ENCODE measurements at regions not wholly inside any gene's neighbourhood (a gene's known extent, or its start where the extent isn't known, plus 50 kb on each side); places are given as distances from the start of the nearest gene placed in this dataset.

- H3K9me3 Mint-ChIP-seq = no peaks in the 10 kb centered on the region
- no peak overlapping the region for H3K27ac ChIP-seq
- H3K36me3 Mint-ChIP-seq = no peaks in the 10 kb centered on the region
- no peaks in the 10 kb centered on the region for H3F3A ChIP-seq (ENCODE audit: low read depth)
- H3K4me1 Mint-ChIP-seq = peaks cover 10% of the 10 kb centered on the region
- no peak overlapping the region for H2AFZ ChIP-seq (replicated peaks)
- H3K9ac ChIP-seq = no peak overlapping the region
- no peak overlapping the region for H3K4me3 ChIP-seq
- no peaks in the 10 kb centered on the region for H3K4me1 ChIP-seq
- peaks cover 16% of the 10 kb centered on the region for H3K27me3 Mint-ChIP-seq (ENCODE audit: insufficient read depth, low read depth)
- no peaks in the 10 kb centered on the region for H3K79me2 ChIP-seq (ENCODE audit: low read depth)
- no peak overlapping the region for H3K27ac Mint-ChIP-seq
- no peaks in the 10 kb centered on the region for H3K27me3 ChIP-seq
- DNase-seq (ENCODE audit: low spot score) = no peak
- no peak for TF ChIP-seq EZH2 (IDR thresholded peaks at IDR 0.05)
- TF ChIP-seq CTCF (IDR thresholded peaks at IDR 0.05) = no peak
- TF ChIP-seq EZH2phosphoT487 (IDR thresholded peaks at IDR 0.05) = no peak
- H3K36me3 ChIP-seq = no peaks in the 10 kb centered on the region
- H3K4me2 ChIP-seq = no peak overlapping the region
- H4K20me1 ChIP-seq (ENCODE audit: low read depth) = no peaks in the 10 kb centered on the region
- no peak overlapping the region for H3K4me3 Mint-ChIP-seq
- no peaks in the 10 kb centered on the region for H3K9me3 ChIP-seq (ENCODE audit: low read depth)
Observed at GRCh38 chr15:27595211-27595610, 503.9 kb downstream of the OCA2 start.

- peaks cover 10% of the 10 kb centered on the region for H3K4me1 Mint-ChIP-seq
- Histone ChIP-seq H3K27ac (no peak overlapping the region), H3K9me3 (ENCODE audit: low read depth) (no peaks in the 10 kb centered on the region), H4K20me1 (ENCODE audit: low read depth) (no peaks in the 10 kb centered on the region), H3F3A (ENCODE audit: low read depth) (no peaks in the 10 kb centered on the region), H3K4me2 (no peak overlapping the region), H3K36me3 (no peaks in the 10 kb centered on the region), H2AFZ (replicated peaks) (no peak overlapping the region), H3K27me3 (no peaks in the 10 kb centered on the region), H3K4me3 (no peak overlapping the region), H3K9ac (no peak overlapping the region), H3K4me1 (peaks cover 10% of the 10 kb centered on the region), H3K79me2 (ENCODE audit: low read depth) (no peaks in the 10 kb centered on the region)
- peaks cover 16% of the 10 kb centered on the region for H3K27me3 Mint-ChIP-seq (ENCODE audit: insufficient read depth, low read depth)
- peak; percentile 32 for DNase-seq (ENCODE audit: low spot score)
- H3K9me3 Mint-ChIP-seq = no peaks in the 10 kb centered on the region
- no peaks in the 10 kb centered on the region for H3K36me3 Mint-ChIP-seq
- no peak overlapping the region for H3K27ac Mint-ChIP-seq
- no peak overlapping the region for H3K4me3 Mint-ChIP-seq
- no peak for TF ChIP-seq EZH2 (IDR thresholded peaks at IDR 0.05)
- no peak for TF ChIP-seq EZH2phosphoT487 (IDR thresholded peaks at IDR 0.05)
- no peak for TF ChIP-seq CTCF (IDR thresholded peaks at IDR 0.05)
Observed at GRCh38 chr15:27592036-27592760, 506.9 kb downstream of the OCA2 start.

All from neural progenitor cell (in vitro differentiated cells).